Endothelial cell of umbilical vein (primary cell): ENCODE measurements at regions not wholly inside any gene's neighbourhood (a gene's known extent, or its start where the extent isn't known, plus 50 kb on each side); places are given as distances from the start of the nearest gene placed in this dataset.
"Not testable (repeated sequence)": the region's sequence is repeated elsewhere in the genome, so short reads cannot be mapped to it uniquely, and the experiment has no call there.

ENCODE experiments used
- BruUV-seq: library from RNA; stranded (reverse); fragments of 400-500 nt; replicated peaks from 2 replicates; lab custom pipeline; 2021; lab: Mats Ljungman, UMichigan
- CTCF ChIA-PET: fragments of 300-600, 350-600 bp; sonication (Branson Sonifier 250); formaldehyde crosslinking; loops from one replicate; lab custom pipeline; 2021; ENCODE audit warnings: antibody characterized with exemption, inconsistent platforms; lab: Charles Lee
- POLR2A ChIA-PET: fragments of 300-600, 350-600 bp; sonication (Branson Sonifier 250); formaldehyde crosslinking; loops from one replicate; lab custom pipeline; 2021; ENCODE audit warnings: antibody characterized with exemption, inconsistent platforms; lab: Charles Lee
- DNase-seq: peaks from one replicate; pipeline ENCODE4 v3.0.0-alpha.2; 2011; ENCODE audit warnings: low read depth, low spot score
- FAIRE-seq: peaks from 2 replicates; lab custom pipeline; 2011; peaks lifted over from hg19 to GRCh38; lab: Jason Lieb, UNC
- H2AFZ ChIP-seq: 2 replicates; pipeline ENCODE4 v1.6.0; 2012; ENCODE audit warnings: low read depth, low read length, control low read depth, inconsistent platforms
- H3K27ac ChIP-seq: 2 replicates; pipeline ENCODE4 v1.5.1; 2011; ENCODE audit warnings: low read depth, mild to moderate bottlenecking, control low read depth, low read length, moderate library complexity; ENCODE audit not compliant: insufficient read depth
- H3K27me3 ChIP-seq, 2 experiments: 2 replicates each; pipeline versions ENCODE4 v1.6.0 to v1.6.1; 2011; ENCODE audit warnings: low read length in 2 of 2, mixed read lengths in 1 of 2; ENCODE audit not compliant: control insufficient read depth in 2 of 2, insufficient read depth in 2 of 2
- H3K36me3 ChIP-seq, 2 experiments: 2 replicates in 1 of 2; 3 replicates in 1 of 2; pipeline ENCODE4 v1.5.1; 2011; ENCODE audit warnings: low read length in 2 of 2, mild to moderate bottlenecking in 1 of 2, moderate library complexity in 1 of 2; ENCODE audit not compliant: control insufficient read depth in 2 of 2, insufficient read depth in 2 of 2; ENCODE audit errors: extremely low read depth in 1 of 2
- H3K4me1 ChIP-seq: 3 replicates; pipeline ENCODE4 v1.5.1; 2011; ENCODE audit warnings: mild to moderate bottlenecking, low read length; ENCODE audit not compliant: control insufficient read depth, insufficient read depth; ENCODE audit errors: extremely low read depth
- H3K4me2 ChIP-seq: 2 replicates; pipeline ENCODE4 v1.6.1; 2011; ENCODE audit warnings: low read length, control low read depth, mixed read lengths; ENCODE audit not compliant: insufficient read depth
- H3K4me3 ChIP-seq, 3 experiments: fragments of 200-600 bp in 1 of 3; sonication (generic), shearing (Covaris generic) in 1 of 3; replicated peaks in 1 of 3; 2 replicates each; pipeline ENCODE4 v1.5.1; 2011 to 2016; ENCODE audit warnings: control low read depth in 3 of 3, low read length in 3 of 3, mild to moderate bottlenecking in 2 of 3, inconsistent platforms in 1 of 3, low read depth in 1 of 3, moderate library complexity in 1 of 3; ENCODE audit not compliant: insufficient read depth in 1 of 3
- H3K79me2 ChIP-seq: 2 replicates; pipeline ENCODE4 v1.6.0; 2012; ENCODE audit warnings: low read length, inconsistent platforms; ENCODE audit not compliant: control insufficient read depth, insufficient read depth
- H3K9ac ChIP-seq: replicated peaks from 2 replicates; pipeline ENCODE3; 2011; ENCODE audit warnings: low read length, control low read depth; ENCODE audit not compliant: insufficient read depth; ENCODE audit errors: extremely low read depth
- H3K9me1 ChIP-seq: replicated peaks from 3 replicates; pipeline ENCODE4 v1.6.0; 2011; ENCODE audit warnings: mild to moderate bottlenecking, low read length; ENCODE audit not compliant: control insufficient read depth, insufficient read depth; ENCODE audit errors: extremely low read depth
- H3K9me3 ChIP-seq: replicated peaks from 2 replicates; pipeline ENCODE4 v1.5.1; 2012; ENCODE audit warnings: low read length, inconsistent platforms; ENCODE audit not compliant: control insufficient read depth, insufficient read depth
- H4K20me1 ChIP-seq: replicated peaks from 2 replicates; pipeline ENCODE3; 2011; ENCODE audit warnings: mild to moderate bottlenecking, low read length; ENCODE audit not compliant: control insufficient read depth, insufficient read depth; ENCODE audit errors: extremely low read depth
- CTCF ChIP-seq, 2 donors: IDR thresholded peaks; 1 replicate in 1 of 2; 2 replicates in 1 of 2; pipeline ENCODE4 v1.5.1; 2011; ENCODE audit warnings: low read length in 2 of 2, mild to moderate bottlenecking in 2 of 2, moderate library complexity in 2 of 2, control low read depth in 1 of 2, inconsistent platforms in 1 of 2, low read depth in 1 of 2; ENCODE audit not compliant: insufficient read depth in 1 of 2; ENCODE audit errors: extremely low read depth in 1 of 2
- EZH2 ChIP-seq: IDR thresholded peaks from 2 replicates; pipeline ENCODE4 v1.6.1; 2012; ENCODE audit warnings: borderline replicate concordance, low read depth, mild to moderate bottlenecking, moderate library complexity, low read length, inconsistent platforms; ENCODE audit not compliant: severe bottlenecking
- FOS ChIP-seq: IDR thresholded peaks from 2 replicates; pipeline ENCODE4 v1.6.1; 2011; ENCODE audit warnings: mild to moderate bottlenecking, low read length, moderate library complexity, borderline replicate concordance; ENCODE audit not compliant: insufficient read depth
- GATA2 ChIP-seq: IDR thresholded peaks from 2 replicates; pipeline ENCODE4 v1.7.0; 2011; ENCODE audit warnings: low read depth, mild to moderate bottlenecking, moderate library complexity, mixed read lengths, low read length; ENCODE audit not compliant: insufficient read length, insufficient read depth
- JUN ChIP-seq: IDR thresholded peaks from 2 replicates; pipeline ENCODE4 v1.6.1; 2011; ENCODE audit warnings: borderline replicate concordance, low read depth; ENCODE audit not compliant: insufficient read length, insufficient read depth
- MAX ChIP-seq: IDR thresholded peaks from 2 replicates; pipeline ENCODE4 v1.6.1; 2011; ENCODE audit not compliant: insufficient read depth, insufficient read length
- MYC ChIP-seq: IDR thresholded peaks from one replicate; pipeline ENCODE4 v1.6.1; 2011; ENCODE audit warnings: mild to moderate bottlenecking, low read depth, low read length
- POLR2A ChIP-seq: IDR thresholded peaks from 2 replicates; pipeline ENCODE4 v1.6.1; 2012; ENCODE audit warnings: low read depth, mild to moderate bottlenecking, control low read depth, low read length
- POLR2AphosphoS5 ChIP-seq: IDR thresholded peaks from 2 replicates; pipeline ENCODE4 v1.6.1; 2012; ENCODE audit warnings: low read depth, mild to moderate bottlenecking, control low read depth, low read length, moderate library complexity; ENCODE audit not compliant: insufficient read depth
- dilution Hi-C: fragments of 300-500 bp; cut with MboI; formaldehyde crosslinking; loops from one replicate; pipeline ENCODE4 v1.15.0; 2019; ENCODE audit warnings: low sequenced_read_pairs; ENCODE audit not compliant: extremely low pct_ligation_motif_present
- intact Hi-C: fragments of 100-400 bp; cut with micrococcal nuclease; formaldehyde crosslinking; loops from one replicate; pipeline ENCODE4 v1.10.0; 2022

- no peak for FAIRE-seq
- ChIA-PET POLR2A (no interaction called here), CTCF (no interaction called here)
- H3K9me1 ChIP-seq = no peaks in the 10 kb centered on the region
- no peak for DNase-seq
- H3K4me2 ChIP-seq = no peak overlapping the region
- H3K9ac ChIP-seq = no peak overlapping the region
- no peaks in the 10 kb centered on the region for H3K36me3 ChIP-seq
- dilution Hi-C loops (no loop called here), intact Hi-C loops (no loop called here)
- BruUV-seq = no TSS peak
- TF ChIP-seq POLR2AphosphoS5 (no peak), POLR2A (no peak), MAX (no peak), GATA2 (no peak), MYC (no peak), CTCF (IDR thresholded peaks at IDR 0.05; ENCODE audit: extremely low read depth in 1 of 2, insufficient read depth in 1 of 2, low read depth in 1 of 2, low read length in 2 of 2) (no peak), JUN (no peak), EZH2 (no peak), FOS (no peak)
- no peak overlapping the region for H2AFZ ChIP-seq
- H3K9me3 ChIP-seq = no peaks in the 10 kb centered on the region
- no peaks in the 10 kb centered on the region for H3K79me2 ChIP-seq
- no peaks in the 10 kb centered on the region for H3K4me1 ChIP-seq
- H4K20me1 ChIP-seq = no peaks in the 10 kb centered on the region
- H3K27ac ChIP-seq = no peak overlapping the region
- H3K27me3 ChIP-seq = no peaks in the 10 kb centered on the region
- no peak overlapping the region for H3K4me3 ChIP-seq
Observed at GRCh38 chr10:21441625-21442024, 83.9 kb downstream of the SKIDA1 start.

GRCh38 chr10:21438914-21439313 is 86.6 kb downstream of the SKIDA1 start:
- H3K9ac ChIP-seq, H3K4me2 ChIP-seq, H3K9me1 ChIP-seq, H3K79me2 ChIP-seq, POLR2A ChIA-PET, H3K9me3 ChIP-seq, intact Hi-C loops, H3K27ac ChIP-seq, H3K4me3 ChIP-seq, BruUV-seq, H3K27me3 ChIP-seq, H3K4me1 ChIP-seq, dilution Hi-C loops, DNase-seq, H4K20me1 ChIP-seq, H3K36me3 ChIP-seq, H2AFZ ChIP-seq, FAIRE-seq: not testable (repeated sequence)
- CTCF ChIA-PET = interaction anchor here (0.8 to 2.1 kb wide), 3 partner anchors 32 to 160 kb away, joined by 3 to 5 read pairs (median 3); no protein-coding TSS in a partner anchor
